GM06990 (cell line): ENCODE measurements at regions not wholly inside any gene's neighbourhood (a gene's known extent, or its start where the extent isn't known, plus 50 kb on each side); places are given as distances from the start of the nearest gene placed in this dataset.

Experiments used
- DNase-seq: peaks from one replicate; pipeline ENCODE4 v3.0.0-alpha.2; 2011; ENCODE audit not compliant: insufficient read length; ENCODE audit errors: extremely low read depth
- H3K27me3 ChIP-seq: replicated peaks from 2 replicates; pipeline ENCODE4 v1.6.0; 2011; ENCODE audit warnings: low read length; ENCODE audit not compliant: control insufficient read depth, insufficient read depth
- H3K36me3 ChIP-seq: 2 replicates; pipeline ENCODE4 v1.5.1; 2011; ENCODE audit warnings: low read length; ENCODE audit not compliant: control insufficient read depth, insufficient read depth
- H3K4me3 ChIP-seq: replicated peaks from 2 replicates; pipeline ENCODE4 v1.5.1; 2011; ENCODE audit warnings: low read depth, mild to moderate bottlenecking, control low read depth, low read length
- CTCF ChIP-seq: IDR thresholded peaks from 2 replicates; pipeline ENCODE4 v1.5.1; 2011; ENCODE audit warnings: low read length, control low read depth, mild to moderate bottlenecking, inconsistent platforms; ENCODE audit not compliant: insufficient read depth, poor library complexity, severe bottlenecking

- Histone ChIP-seq H3K36me3 (no peaks in the 10 kb centered on the region), H3K4me3 (no peak overlapping the region), H3K27me3 (no peaks in the 10 kb centered on the region)
- no peak for TF ChIP-seq CTCF
- no peak for DNase-seq
These were observed 413.6 kb downstream of the CDH2 start for GRCh38 chr18:27763341-27763740.

GRCh38 chr18:27762054-27762453 is 414.9 kb downstream of the CDH2 start:
- Histone ChIP-seq H3K27me3 (no peaks in the 10 kb centered on the region), H3K36me3 (no peaks in the 10 kb centered on the region), H3K4me3 (no peak overlapping the region)
- DNase-seq: no peak
- no peak for TF ChIP-seq CTCF

GRCh38 chr18:27752944-27753343 is 424.0 kb downstream of the CDH2 start:
- DNase-seq: no peak
- TF ChIP-seq CTCF: no peak
- Histone ChIP-seq H3K36me3 (no peaks in the 10 kb centered on the region), H3K4me3 (no peak overlapping the region), H3K27me3 (no peaks in the 10 kb centered on the region)

GRCh38 chr18:27750923-27751322 is 426.0 kb downstream of the CDH2 start:
- DNase-seq: no peak
- TF ChIP-seq CTCF: no peak

GRCh38 chr18:27750014-27750413 is 426.9 kb downstream of the CDH2 start:
- peak; percentile 58 for TF ChIP-seq CTCF
- H3K4me3 ChIP-seq: no peak overlapping the region

More at GRCh38 chr18:27750923-27751322, 426.0 kb downstream of the CDH2 start:
- H3K27me3 ChIP-seq: no peaks in the 10 kb centered on the region
- no peak overlapping the region for H3K4me3 ChIP-seq
- no peaks in the 10 kb centered on the region for H3K36me3 ChIP-seq

GRCh38 chr18:27749194-27749593 is 427.7 kb downstream of the CDH2 start:
- no peak for TF ChIP-seq CTCF
- Histone ChIP-seq H3K27me3 (no peaks in the 10 kb centered on the region), H3K36me3 (no peaks in the 10 kb centered on the region), H3K4me3 (no peak overlapping the region)
- no peak for DNase-seq

More at GRCh38 chr18:27750014-27750413, 426.9 kb downstream of the CDH2 start:
- DNase-seq: no peak
- Histone ChIP-seq H3K27me3 (no peaks in the 10 kb centered on the region), H3K36me3 (no peaks in the 10 kb centered on the region)
